DMS153 (cell line): ENCODE measurements at regions not wholly inside any gene's neighbourhood (a gene's known extent, or its start where the extent isn't known, plus 50 kb on each side); places are given as distances from the start of the nearest gene placed in this dataset.

Source experiments
- DNase-seq: peaks from one replicate; lab custom pipeline; 2025; lab: John Stamatoyannopoulos, UW

- no peak for DNase-seq
These were observed 393.3 kb downstream of the PLK2 start for GRCh38 chr5:58066557-58066956.

DNA sequence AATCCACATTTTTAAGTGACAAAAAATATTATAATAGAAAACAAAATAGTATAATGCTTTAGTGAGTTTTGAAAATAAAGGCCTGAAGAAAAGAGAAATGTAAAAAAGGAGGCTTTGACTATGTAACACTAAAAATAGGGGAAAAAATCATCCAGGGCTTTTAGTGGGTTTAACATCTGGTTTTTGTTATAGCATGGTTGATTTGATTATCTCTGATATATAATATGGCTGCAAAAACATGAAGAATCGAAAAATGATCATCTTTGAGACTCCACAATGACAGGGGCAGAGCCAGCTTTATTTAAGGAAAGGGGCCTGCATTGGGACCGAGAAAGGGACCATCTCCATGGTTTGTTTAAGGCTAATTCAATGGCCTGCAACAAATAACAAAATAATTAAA lies 393.8 kb downstream of the PLK2 start:
- no peak for DNase-seq

DNA sequence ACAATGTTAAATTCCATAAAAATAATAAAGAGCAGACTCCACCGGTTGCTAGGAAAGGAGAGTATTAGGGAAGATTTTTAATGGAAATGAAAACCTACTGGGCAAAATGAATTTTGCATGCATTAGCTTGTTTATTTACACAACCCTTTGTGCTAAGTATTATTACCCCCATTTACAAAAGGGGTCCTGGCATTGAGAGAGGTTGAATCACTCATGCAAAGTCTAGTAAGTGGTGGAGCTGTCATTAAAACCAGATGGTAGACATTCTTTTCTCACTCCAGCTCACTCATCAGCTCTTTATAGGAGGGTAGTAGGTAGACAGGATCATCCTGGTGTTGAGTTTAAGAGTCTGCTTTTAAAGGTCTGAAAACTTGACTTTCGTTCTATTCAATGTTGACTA lies 395.1 kb downstream of the PLK2 start:
- no peak for DNase-seq

GRCh38 chr5:58060996-58061395 lies 398.9 kb downstream of the PLK2 start:
- no peak for DNase-seq

DNA sequence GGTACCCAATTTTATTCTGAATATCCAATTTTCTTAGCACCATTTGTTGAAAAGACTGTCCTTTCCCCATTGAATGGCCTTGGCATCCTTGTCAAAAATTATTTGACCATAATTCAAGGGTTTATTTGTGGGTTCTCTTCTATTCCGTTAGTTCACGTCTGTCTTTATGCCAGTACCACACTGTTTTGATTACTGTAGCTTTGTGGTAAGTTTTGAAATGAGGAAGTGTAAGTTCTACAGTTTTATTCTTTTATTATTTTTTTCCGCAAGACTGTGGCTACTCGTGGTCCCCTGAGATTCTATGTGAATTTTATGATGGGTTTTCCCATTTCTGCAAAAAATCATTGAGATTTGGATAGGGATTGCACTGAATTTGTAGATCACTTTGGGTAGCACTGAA lies 402.6 kb downstream of the PLK2 start:
- no peak for DNase-seq

GRCh38 chr5:58056546-58056945 lies 403.3 kb downstream of the PLK2 start:
- no peak for DNase-seq

DNA sequence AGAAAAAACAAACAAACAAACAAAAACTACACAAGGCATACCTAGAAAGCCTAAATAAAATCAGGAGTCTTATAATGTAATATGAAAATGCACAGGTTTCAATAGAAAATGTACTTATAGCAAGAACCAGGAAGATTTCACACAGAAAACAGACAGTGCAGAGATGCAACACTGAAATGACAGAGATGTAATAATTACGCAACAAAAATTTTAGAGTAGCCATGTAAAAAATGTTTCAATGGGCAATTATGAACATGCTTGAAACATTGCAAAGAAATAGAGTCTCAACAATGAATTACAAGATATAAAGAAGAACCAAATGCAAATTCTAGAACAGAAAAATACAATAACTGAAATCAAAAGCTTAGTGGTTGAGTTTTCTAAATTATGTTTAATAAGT lies 405.9 kb downstream of the PLK2 start:
- DNase-seq = no peak

GRCh38 chr5:58048954-58049353 lies 410.9 kb downstream of the PLK2 start:
- DNase-seq = no peak

GRCh38 chr5:58048185-58048925 lies 411.5 kb downstream of the PLK2 start:
- no peak for DNase-seq

- no peak for DNase-seq
These were observed 413.5 kb downstream of the PLK2 start for GRCh38 chr5:58046371-58046770.

GRCh38 chr5:58044166-58044565 lies 415.7 kb downstream of the PLK2 start:
- no peak for DNase-seq

DNA sequence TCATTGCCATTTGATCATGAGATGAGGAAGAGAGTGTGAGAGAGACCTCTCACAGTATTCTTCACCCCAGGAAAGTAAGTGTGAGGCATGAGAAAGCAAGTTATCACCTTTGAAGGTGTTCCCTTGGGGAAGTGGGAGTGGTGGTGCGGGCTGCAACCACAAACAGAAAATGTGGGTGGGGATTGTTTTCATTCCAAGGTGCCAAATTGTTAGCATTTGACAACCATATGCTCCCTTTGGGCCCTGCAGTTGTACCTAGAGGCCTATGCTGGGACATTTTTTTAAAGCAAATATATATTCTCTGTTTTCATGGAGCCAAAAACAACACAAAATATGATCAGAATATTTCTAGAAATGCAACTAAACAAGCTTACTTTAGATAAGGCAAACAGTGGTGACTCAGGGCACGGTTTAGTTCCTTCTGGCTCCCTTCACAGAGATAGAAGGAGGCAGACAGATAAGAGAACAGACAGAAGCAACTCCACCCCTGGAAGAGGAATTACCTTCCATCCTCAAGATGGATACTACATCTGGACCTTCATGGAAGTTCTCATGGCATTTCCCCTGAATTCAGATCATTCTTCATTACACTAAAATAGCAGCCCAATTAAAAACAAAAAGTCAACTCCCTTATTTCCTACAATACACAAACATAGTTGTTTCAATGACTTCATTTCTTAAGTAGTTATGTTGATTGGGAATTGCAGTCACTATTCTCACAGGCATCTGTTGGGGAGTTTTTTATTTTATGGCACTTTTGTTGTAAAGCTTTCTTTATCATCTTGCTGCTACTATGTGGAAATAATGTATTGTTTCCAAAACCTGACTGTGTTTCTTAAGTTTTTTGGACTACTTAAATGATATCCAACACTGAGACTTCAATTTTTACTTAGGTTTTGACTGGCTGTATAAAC lies 416.6 kb downstream of the PLK2 start:
- no peak for DNase-seq

DNA sequence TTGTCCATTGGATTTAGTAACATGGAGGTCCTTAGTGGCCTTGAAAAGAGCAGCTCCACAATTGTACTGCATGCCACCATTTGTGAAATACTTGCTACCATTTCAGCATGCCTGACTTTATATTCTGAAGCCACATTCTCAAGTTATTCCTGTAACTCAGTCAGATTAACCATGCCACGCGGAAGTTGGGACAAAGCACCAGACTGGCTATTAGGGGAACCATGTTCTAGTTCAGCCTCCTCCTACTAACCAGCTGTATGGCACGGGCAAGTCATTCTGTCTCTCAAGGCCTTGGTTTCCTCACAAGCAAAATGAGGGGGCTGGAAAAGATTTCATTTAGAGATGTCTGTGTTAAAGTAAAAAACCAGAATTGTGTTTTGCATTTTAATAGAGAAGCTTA lies 418.0 kb downstream of the PLK2 start:
- no peak for DNase-seq

DNA sequence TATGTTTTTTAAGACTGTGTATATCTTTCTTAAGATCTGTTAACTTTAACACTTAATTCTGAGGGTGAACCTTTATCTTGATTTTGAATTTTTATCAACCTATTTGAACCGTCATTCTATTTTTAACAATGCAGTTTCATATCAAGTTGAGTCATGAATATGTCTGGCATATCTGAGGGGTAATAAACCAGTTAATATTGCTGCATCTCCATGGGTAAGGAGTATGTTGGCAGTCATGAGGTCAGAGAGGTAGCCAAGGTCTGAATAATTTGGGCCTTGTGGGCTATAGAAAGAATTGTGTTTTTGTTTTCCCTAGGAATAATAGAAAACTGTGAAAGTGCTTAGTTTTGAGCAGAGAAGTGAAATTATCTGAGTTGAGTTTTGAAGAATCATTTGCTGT lies 419.0 kb downstream of the PLK2 start:
- no peak for DNase-seq

DNA sequence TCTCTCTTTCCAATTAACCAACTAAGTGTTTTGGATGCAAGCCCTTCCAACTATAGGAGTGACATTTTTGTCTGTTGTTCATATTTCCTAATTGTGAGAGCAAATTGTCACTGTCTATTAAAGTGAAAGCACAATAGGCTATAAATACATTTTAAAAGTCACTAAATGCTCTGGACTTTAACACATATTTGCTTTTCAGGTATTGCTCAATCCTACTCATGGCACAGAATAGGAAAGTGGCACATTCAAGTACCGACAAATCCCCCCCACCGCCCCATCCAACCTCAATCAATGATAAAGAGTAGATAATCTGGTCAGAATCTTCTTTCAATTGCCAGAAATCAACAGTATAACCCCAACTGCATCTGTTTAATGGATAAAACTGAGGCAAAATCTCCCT lies 419.8 kb downstream of the PLK2 start:
- no peak for DNase-seq

GRCh38 chr5:58037899-58038298 lies 422.0 kb downstream of the PLK2 start:
- DNase-seq = no peak

DNA sequence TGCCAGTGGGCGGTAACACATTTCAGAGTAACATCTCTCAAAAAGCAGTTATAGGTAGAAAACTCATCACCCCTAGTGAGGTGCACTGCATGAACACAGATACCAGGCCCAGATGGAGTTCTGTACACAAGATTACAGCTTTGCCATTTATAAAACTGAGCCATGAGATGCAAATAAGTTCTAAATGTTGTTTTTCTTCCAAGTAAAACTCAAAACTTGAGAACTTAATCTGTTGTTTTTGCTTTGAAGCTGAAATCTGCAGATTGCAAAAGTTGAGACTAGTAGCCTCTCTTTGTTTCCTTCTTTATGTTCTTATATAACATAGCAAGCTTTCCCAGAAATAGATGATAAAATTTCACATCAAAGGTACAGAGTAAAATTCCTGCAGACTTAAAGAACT lies 434.1 kb downstream of the PLK2 start:
- DNase-seq = no peak

GRCh38 chr5:58024151-58024550 lies 435.7 kb downstream of the PLK2 start:
- no peak for DNase-seq

- no peak for DNase-seq
These were observed 437.8 kb downstream of the PLK2 start for GRCh38 chr5:58022055-58022454.

DNA sequence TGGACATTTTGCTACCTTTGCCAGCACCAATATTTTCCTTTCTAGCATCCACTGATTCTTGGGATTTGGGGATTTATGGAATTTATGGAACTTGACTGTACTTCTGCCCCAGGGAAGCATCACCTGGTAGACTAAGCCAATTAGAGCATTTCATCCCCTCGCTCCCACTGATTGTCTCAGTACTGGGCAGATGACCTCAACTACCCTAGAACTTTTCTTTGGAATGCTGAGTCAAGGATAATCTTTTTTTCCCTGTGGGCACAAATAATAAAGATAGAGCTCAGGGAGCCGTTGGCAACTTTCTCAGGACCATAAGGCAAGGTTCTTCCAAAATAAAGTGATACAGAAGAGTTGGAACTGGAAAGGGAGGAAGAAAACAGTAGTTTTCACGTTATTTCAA lies 438.4 kb downstream of the PLK2 start:
- DNase-seq = no peak

GRCh38 chr5:58019614-58020013 lies 440.3 kb downstream of the PLK2 start:
- DNase-seq = no peak

DNA sequence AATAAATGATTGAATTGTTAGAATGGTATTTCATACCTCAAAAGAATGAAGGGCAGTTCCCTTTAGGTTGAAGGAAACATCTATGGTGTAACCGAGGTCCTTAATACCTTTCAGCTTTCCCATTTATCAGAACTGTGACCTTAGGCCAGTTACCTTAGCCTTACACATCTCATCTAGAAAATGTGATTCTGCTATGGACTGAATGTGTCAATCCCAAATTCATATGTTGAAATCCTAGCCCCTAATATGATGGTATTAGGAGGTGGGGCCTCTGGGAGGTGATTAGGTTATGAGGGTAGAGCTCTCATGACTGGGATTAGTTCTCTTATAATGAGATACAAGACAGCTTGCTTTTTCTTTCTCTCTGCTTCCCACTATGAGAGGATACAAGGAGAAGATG lies 441.9 kb downstream of the PLK2 start:
- no peak for DNase-seq

DNA sequence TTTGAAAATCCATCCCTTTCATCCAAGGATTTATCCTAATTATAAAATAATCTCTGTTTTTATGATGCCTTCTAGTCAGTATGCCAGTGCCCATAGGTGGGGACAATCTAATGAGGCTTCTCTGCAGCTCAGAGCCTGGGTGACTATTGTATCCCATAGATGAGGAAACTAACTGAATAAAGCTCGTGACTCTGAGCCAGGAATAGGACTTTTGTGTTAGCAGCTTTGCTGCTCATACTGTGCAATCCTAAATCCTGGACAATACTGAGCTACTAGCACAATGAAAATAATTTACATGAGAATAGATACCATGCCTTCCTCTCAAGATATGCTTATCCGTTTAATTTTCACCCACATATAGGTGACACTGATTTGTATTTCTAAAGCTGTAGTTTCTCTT lies 443.0 kb downstream of the PLK2 start:
- DNase-seq = no peak
